Lung (tissue), 11 donors: ENCODE measurements at regions not wholly inside any gene's neighbourhood (a gene's known extent, or its start where the extent isn't known, plus 50 kb on each side); places are given as distances from the start of the nearest gene placed in this dataset.

Experiments used
- ATAC-seq: fragments of 200-7000 bp; cut with Tn5 transposase; one replicate; pipeline ENCODE4 v1.9.1; 2020; ENCODE audit warnings: moderate number of reproducible peaks; ENCODE audit not compliant: insufficient read depth, low FRiP score
- DNase-seq, 3 donors: peaks; one replicate each; pipeline ENCODE4 v3.0.0-alpha.2; 2013 to 2017
- H3K27ac ChIP-seq, 2 donors: one replicate each; pipeline ENCODE4 v1.5.1; 2013; ENCODE audit warnings: mild to moderate bottlenecking in 2 of 2, moderate library complexity in 2 of 2, control low read depth in 1 of 2, inconsistent platforms in 1 of 2, low read depth in 1 of 2, low read length in 1 of 2
- H3K27me3 ChIP-seq, 3 donors: one replicate each; pipeline ENCODE4 v1.5.1; 2013; ENCODE audit warnings: low read length in 2 of 3; ENCODE audit not compliant: control insufficient read depth in 3 of 3, insufficient read depth in 3 of 3
- H3K36me3 ChIP-seq, 4 donors: one replicate each; pipeline ENCODE4 v1.5.1; 2013; ENCODE audit warnings: low read length in 4 of 4, mild to moderate bottlenecking in 1 of 4, moderate library complexity in 1 of 4; ENCODE audit not compliant: control insufficient read depth in 4 of 4, insufficient read depth in 4 of 4
- H3K4me1 ChIP-seq, 5 donors: one replicate each; pipeline ENCODE4 v1.5.1; 2013; ENCODE audit warnings: low read length in 5 of 5, mild to moderate bottlenecking in 2 of 5, moderate library complexity in 1 of 5; ENCODE audit not compliant: control insufficient read depth in 5 of 5, insufficient read depth in 5 of 5
- H3K4me3 ChIP-seq: one replicate; pipeline ENCODE4 v1.5.1; 2013; ENCODE audit warnings: mild to moderate bottlenecking, control low read depth, moderate library complexity
- H3K9ac ChIP-seq, 2 donors: one replicate each; pipeline ENCODE4 v1.5.1; 2013; ENCODE audit warnings: low read length in 2 of 2, control low read depth in 1 of 2; ENCODE audit not compliant: insufficient read depth in 1 of 2
- H3K9me3 ChIP-seq, 4 donors: one replicate each; pipeline ENCODE4 v1.5.1; 2013; ENCODE audit warnings: low read length in 3 of 4, mild to moderate bottlenecking in 1 of 4, moderate library complexity in 1 of 4; ENCODE audit not compliant: control insufficient read depth in 4 of 4, insufficient read depth in 3 of 4
- WGBS, 2 donors: extraction: QIAGEN DNeasy Blood & Tissue Kit; methylation state at CpG; one replicate each; pipeline ENCODE4 v1.1.7; 2013; 5-methylcytosine and 5-hydroxymethylcytosine counted together
- TF ChIP-seq, protein P1 (sequence below): IDR thresholded peaks from 2 replicates; pipeline ENCODE4 v1.5.1; 2012; ENCODE audit warnings: mild to moderate bottlenecking; ENCODE audit errors: control extremely low read depth, extremely low read depth
- donor health status: control.
- donor health status: control.
- donor health status: Bipolar disorder and iron deficiency.
- donor health status: healthy.
- donor health status: DM: yes; HTN: yes; CAD: no.

DNA sequence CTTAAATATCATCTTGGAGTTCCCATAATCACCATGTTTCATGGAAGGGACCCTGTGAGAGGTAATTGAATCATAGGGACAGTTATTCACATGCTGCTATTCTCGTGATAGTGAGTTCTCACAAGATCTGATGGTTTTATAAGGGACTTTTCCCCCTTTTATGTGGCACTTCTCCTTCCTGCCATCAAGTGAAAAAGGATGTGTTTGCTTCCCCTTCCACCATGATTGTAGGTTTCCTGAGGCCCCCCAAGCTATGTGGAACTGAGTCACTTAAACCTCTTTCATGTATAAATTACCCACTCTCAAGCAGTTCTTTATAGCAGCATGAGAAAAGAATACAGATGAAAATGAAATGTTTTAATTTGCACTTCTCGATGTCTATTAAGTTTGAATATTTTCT, 112.0 kb downstream of the ZNF648 start:
- TF ChIP-seq, protein P1, sequence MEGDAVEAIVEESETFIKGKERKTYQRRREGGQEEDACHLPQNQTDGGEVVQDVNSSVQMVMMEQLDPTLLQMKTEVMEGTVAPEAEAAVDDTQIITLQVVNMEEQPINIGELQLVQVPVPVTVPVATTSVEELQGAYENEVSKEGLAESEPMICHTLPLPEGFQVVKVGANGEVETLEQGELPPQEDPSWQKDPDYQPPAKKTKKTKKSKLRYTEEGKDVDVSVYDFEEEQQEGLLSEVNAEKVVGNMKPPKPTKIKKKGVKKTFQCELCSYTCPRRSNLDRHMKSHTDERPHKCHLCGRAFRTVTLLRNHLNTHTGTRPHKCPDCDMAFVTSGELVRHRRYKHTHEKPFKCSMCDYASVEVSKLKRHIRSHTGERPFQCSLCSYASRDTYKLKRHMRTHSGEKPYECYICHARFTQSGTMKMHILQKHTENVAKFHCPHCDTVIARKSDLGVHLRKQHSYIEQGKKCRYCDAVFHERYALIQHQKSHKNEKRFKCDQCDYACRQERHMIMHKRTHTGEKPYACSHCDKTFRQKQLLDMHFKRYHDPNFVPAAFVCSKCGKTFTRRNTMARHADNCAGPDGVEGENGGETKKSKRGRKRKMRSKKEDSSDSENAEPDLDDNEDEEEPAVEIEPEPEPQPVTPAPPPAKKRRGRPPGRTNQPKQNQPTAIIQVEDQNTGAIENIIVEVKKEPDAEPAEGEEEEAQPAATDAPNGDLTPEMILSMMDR = no peak
- no peaks in the 10 kb centered on the region for H3K4me1 ChIP-seq
- no peaks in the 10 kb centered on the region for H3K27me3 ChIP-seq
- H3K36me3 ChIP-seq = no peaks in the 10 kb centered on the region
- ATAC-seq (no peak), DNase-seq (no peak)
- no peak overlapping the region for H3K4me3 ChIP-seq
- no peak overlapping the region for H3K27ac ChIP-seq
- no peak overlapping the region for H3K9ac ChIP-seq
- peaks cover 0 to 5% (median 3%) of the 10 kb centered on the region in 4 donors for H3K9me3 ChIP-seq
- 38 to 60% methylated on average over 2 of the region's 2 CpGs for WGBS, 2 donors

DNA sequence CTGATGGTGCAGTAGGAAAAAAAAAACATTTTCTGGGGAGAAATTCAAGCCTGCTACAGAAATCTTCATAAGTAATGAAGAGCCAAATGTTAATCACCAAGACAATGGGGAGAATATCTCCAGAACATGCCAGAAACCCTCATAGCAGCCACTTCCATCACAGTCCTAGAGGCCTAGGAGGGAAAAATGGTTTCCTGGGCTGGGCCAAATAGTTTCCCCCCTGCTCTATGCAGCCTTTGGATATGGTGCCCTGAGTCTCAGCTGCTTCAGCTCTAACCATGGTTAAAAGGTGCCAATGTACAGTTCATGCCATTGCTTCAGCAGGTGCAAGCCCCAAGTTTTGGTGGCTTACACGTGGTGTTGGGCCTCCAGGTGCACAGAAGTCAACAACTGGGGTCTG, 113.1 kb downstream of the ZNF648 start:
- TF ChIP-seq, protein P1 = no peak
- no peak for ATAC-seq
- no peak for DNase-seq
- H3K4me3 ChIP-seq = no peak overlapping the region
- WGBS, 2 donors = 34 to 46% methylated on average over 1 of the region's 1 CpG
- peaks cover 0 to 5% (median 3%) of the 10 kb centered on the region in 4 donors for H3K9me3 ChIP-seq
- no peak overlapping the region for H3K27ac ChIP-seq
- no peaks in the 10 kb centered on the region for H3K36me3 ChIP-seq
- H3K4me1 ChIP-seq = no peaks in the 10 kb centered on the region
- no peaks in the 10 kb centered on the region for H3K27me3 ChIP-seq
- H3K9ac ChIP-seq = no peak overlapping the region

DNA sequence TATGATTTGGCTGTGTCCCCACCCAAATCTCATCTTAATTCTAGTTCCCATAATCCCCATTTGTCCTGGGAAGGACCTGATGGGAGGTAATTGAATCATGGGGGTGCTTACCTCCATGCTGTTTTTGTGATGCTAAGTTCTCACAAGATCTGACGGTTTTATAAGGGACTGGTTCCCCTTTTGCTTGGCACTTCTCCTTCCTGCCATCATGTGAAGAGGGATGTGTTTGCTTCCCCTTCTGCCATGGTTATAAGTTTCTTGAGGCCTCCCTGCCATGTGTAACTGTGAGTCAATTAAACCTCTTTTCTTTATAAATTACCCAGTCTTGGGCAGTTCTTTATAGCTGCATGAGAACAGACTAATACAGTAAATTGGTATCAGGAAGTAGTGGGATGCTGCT, 114.1 kb downstream of the ZNF648 start:
- Histone ChIP-seq H3K36me3 (no peaks in the 10 kb centered on the region), H3K9me3 (peaks cover 0 to 5% (median 3%) of the 10 kb centered on the region in 4 donors), H3K9ac (no peak overlapping the region), H3K27ac (no peak overlapping the region), H3K27me3 (no peaks in the 10 kb centered on the region), H3K4me1 (no peaks in the 10 kb centered on the region), H3K4me3 (no peak overlapping the region)
- WGBS, 2 donors = 27 to 68% methylated on average over 1 of the region's 1 CpG
- no peak for DNase-seq
- no peak for ATAC-seq
- TF ChIP-seq, protein P1 = no peak
